ENCODE measurements at regions not wholly inside any gene's neighbourhood (a gene's known extent, or its start where the extent isn't known, plus 50 kb on each side); places are given as distances from the start of the nearest gene placed in this dataset.

DNA sequence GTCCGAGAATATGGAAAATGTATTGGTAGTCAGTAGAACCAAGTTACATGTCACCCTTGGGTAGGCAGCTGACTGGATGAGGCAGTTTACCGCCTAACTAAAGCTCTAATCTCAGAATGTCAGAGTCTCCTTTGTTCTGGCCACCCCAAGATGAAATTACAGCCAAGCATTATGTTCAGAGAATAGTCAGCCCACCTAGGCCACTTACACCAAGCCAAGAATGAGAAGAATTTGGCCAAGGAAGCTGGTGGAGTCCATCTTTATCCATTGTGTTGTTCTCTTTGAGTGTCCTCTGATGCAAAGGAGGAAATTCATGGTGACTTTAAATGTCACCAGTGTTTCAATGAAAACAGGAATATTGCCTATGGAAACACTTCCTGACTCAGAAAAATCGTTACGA is 275.1 kb upstream of the MAP3K1 start:
- Histone ChIP-seq H4K20me1 (replicated peaks; ENCODE audit: control insufficient read depth, insufficient read depth, low read length) (no peaks in the 10 kb centered on the region), H3K27ac (ENCODE audit: extremely low read depth, low read depth, low read length) (no peak overlapping the region), H3K9ac (ENCODE audit: insufficient read depth in 1 of 2, low read depth in 2 of 2, low read length in 2 of 2) (no peak overlapping the region), H3K36me3 (ENCODE audit: control insufficient read depth, insufficient read depth, low read length) (no peaks in the 10 kb centered on the region), H3K4me3 (no peak overlapping the region), H3K27me3 (ENCODE audit: control insufficient read depth in 2 of 2, insufficient read depth in 2 of 2, low read length in 2 of 2) (peaks cover 0 to 14% of the 10 kb centered on the region in 2 experiments; a peak in 2 of 5 replicates), H3K4me1 (replicated peaks in 1 of 2; ENCODE audit: control insufficient read depth in 2 of 2, insufficient read depth in 2 of 2, low read length in 2 of 2) (peaks cover 0 to 8% of the 10 kb centered on the region in 2 experiments; a peak in 2 of 5 replicates), H2AFZ (ENCODE audit: low read depth, low read length) (no peak overlapping the region), H3K4me2 (ENCODE audit: insufficient read depth, low read length) (no peak overlapping the region), H3K79me2 (ENCODE audit: control insufficient read depth, insufficient read depth, low read length) (no peaks in the 10 kb centered on the region), H3K9me3 (replicated peaks; ENCODE audit: control insufficient read depth, insufficient read depth, low read depth, low read length) (no peaks in the 10 kb centered on the region), H3K9me1 (ENCODE audit: control insufficient read depth, insufficient read depth, low read length) (no peaks in the 10 kb centered on the region)
- TF ChIP-seq ARID2 (IDR thresholded peaks at IDR 0.05): no peak
- TF ChIP-seq, protein P1, sequence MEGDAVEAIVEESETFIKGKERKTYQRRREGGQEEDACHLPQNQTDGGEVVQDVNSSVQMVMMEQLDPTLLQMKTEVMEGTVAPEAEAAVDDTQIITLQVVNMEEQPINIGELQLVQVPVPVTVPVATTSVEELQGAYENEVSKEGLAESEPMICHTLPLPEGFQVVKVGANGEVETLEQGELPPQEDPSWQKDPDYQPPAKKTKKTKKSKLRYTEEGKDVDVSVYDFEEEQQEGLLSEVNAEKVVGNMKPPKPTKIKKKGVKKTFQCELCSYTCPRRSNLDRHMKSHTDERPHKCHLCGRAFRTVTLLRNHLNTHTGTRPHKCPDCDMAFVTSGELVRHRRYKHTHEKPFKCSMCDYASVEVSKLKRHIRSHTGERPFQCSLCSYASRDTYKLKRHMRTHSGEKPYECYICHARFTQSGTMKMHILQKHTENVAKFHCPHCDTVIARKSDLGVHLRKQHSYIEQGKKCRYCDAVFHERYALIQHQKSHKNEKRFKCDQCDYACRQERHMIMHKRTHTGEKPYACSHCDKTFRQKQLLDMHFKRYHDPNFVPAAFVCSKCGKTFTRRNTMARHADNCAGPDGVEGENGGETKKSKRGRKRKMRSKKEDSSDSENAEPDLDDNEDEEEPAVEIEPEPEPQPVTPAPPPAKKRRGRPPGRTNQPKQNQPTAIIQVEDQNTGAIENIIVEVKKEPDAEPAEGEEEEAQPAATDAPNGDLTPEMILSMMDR (IDR thresholded peaks at IDR 0.05 in 2 of 3, conservative IDR thresholded peaks at IDR 0.05 in 1 of 3; ENCODE audit: insufficient read depth in 2 of 3, low read depth in 1 of 3, low read length in 3 of 3): no peak
- no peak for TF ChIP-seq ETV5 (CRISPR knock-in tag; IDR thresholded peaks at IDR 0.05; ENCODE audit: low read depth)
- no peak for TF ChIP-seq NFATC3 (IDR thresholded peaks at IDR 0.05)
- no peak for TF ChIP-seq ARID1B (IDR thresholded peaks at IDR 0.05)
- no peak for TF ChIP-seq SIRT6 (IDR thresholded peaks at IDR 0.05; ENCODE audit: low read depth, low read length)
- TF ChIP-seq TCFL5 (CRISPR knock-in tag; conservative IDR thresholded peaks at IDR 0.05): no peak
- TF ChIP-seq, protein P2, sequence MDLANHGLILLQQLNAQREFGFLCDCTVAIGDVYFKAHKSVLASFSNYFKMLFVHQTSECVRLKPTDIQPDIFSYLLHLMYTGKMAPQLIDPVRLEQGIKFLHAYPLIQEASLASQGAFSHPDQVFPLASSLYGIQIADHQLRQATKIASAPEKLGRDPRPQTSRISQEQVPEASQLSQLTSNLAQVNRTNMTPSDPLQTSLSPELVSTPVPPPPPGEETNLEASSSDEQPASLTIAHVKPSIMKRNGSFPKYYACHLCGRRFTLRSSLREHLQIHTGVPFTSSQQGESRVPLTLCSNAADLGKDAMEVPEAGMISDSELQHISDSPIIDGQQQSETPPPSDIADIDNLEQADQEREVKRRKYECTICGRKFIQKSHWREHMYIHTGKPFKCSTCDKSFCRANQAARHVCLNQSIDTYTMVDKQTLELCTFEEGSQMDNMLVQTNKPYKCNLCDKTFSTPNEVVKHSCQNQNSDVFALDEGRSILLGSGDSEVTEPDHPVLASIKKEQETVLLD (IDR thresholded peaks at IDR 0.05): no peak
- TF ChIP-seq ZNF12 (CRISPR knock-in tag; IDR thresholded peaks at IDR 0.05): no peak
- no peak for TF ChIP-seq HDAC8 (tag; IDR thresholded peaks at IDR 0.05)
- TF ChIP-seq CBFB (CRISPR knock-in tag; IDR thresholded peaks at IDR 0.05): no peak
- no peak for TF ChIP-seq ADNP (tag; IDR thresholded peaks at IDR 0.05)
- no peak for TF ChIP-seq RBM14 (IDR thresholded peaks at IDR 0.05; ENCODE audit: borderline replicate concordance, insufficient read depth, low read depth, low read length)
- no peak for TF ChIP-seq NR4A1 (CRISPR knock-in tag; IDR thresholded peaks at IDR 0.05)
- no peak for TF ChIP-seq NR4A1 (tag; IDR thresholded peaks at IDR 0.05)
- no peak for TF ChIP-seq GTF2F1 (IDR thresholded peaks at IDR 0.05; ENCODE audit: low read depth, low read length)
- no peak for TF ChIP-seq TEAD2 (tag; IDR thresholded peaks at IDR 0.05)
- DNase-seq (ENCODE audit: extremely low read depth in 1 of 4, low spot score in 3 of 4) (no peak), FAIRE-seq (no peak), ATAC-seq (no peak)
- intact Hi-C loops (cut with micrococcal nuclease) (no loop called here), in situ Hi-C loops (cut with MboI) (no loop called here)
- BruUV-seq (replicated peaks): no TSS peak
- ChIA-PET CTCF (ENCODE audit: low intra/inter-chr PET ratio) (no interaction called here), POLR2A (no interaction called here)
- 0% methylated on average over 4 of the region's 4 CpGs for WGBS (ENCODE audit: insufficient coverage, low coverage, missing lambda C conversion rate)

All from K562 (cell line).